Brain pericyte (primary cell): ENCODE measurements at regions not wholly inside any gene's neighbourhood (a gene's known extent, or its start where the extent isn't known, plus 50 kb on each side); places are given as distances from the start of the nearest gene placed in this dataset.

ENCODE experiments used
- DNase-seq: peaks from one replicate; pipeline ENCODE4 v3.0.0-alpha.2; 2012; ENCODE audit warnings: low read depth, low spot score

- no peak for DNase-seq
Measured at GRCh38 chr11:116166573-116167465, 606.0 kb downstream of the BUD13 start.

- no peak for DNase-seq
Measured at GRCh38 chr11:116164843-116165242, 607.9 kb downstream of the BUD13 start.

- DNase-seq = no peak
Measured at GRCh38 chr11:116162886-116163230, 609.9 kb downstream of the BUD13 start.

- no peak for DNase-seq
Measured at GRCh38 chr11:116162086-116162885, 610.5 kb downstream of the BUD13 start.

GRCh38 chr11:116148645-116149044, 624.1 kb downstream of the BUD13 start:
- DNase-seq = no peak

- DNase-seq = no peak
Measured at GRCh38 chr11:116148056-116148455, 624.7 kb downstream of the BUD13 start.

GRCh38 chr11:116145187-116145865, 627.5 kb downstream of the BUD13 start:
- no peak for DNase-seq

GRCh38 chr11:116144387-116144958, 628.3 kb downstream of the BUD13 start:
- DNase-seq = no peak

GRCh38 chr11:116138280-116138679, 634.1 kb upstream of the CADM1 start:
- DNase-seq = no peak

- DNase-seq = no peak
Measured at GRCh38 chr11:116137753-116138152, 633.5 kb upstream of the CADM1 start.

- no peak for DNase-seq
Measured at GRCh38 chr11:116136987-116137674, 632.9 kb upstream of the CADM1 start.

- DNase-seq = no peak
Measured at GRCh38 chr11:116135891-116136290, 631.7 kb upstream of the CADM1 start.

GRCh38 chr11:116134450-116134849, 630.2 kb upstream of the CADM1 start:
- no peak for DNase-seq

GRCh38 chr11:116132273-116132978, 628.2 kb upstream of the CADM1 start:
- DNase-seq = no peak

- DNase-seq = no peak
Measured at GRCh38 chr11:116130122-116130521, 625.9 kb upstream of the CADM1 start.

- DNase-seq = no peak
Measured at GRCh38 chr11:116129456-116129855, 625.2 kb upstream of the CADM1 start.

- DNase-seq = no peak
Measured at GRCh38 chr11:116126562-116126961, 622.3 kb upstream of the CADM1 start.

GRCh38 chr11:116124922-116125714, 620.9 kb upstream of the CADM1 start:
- no peak for DNase-seq

- no peak for DNase-seq
Measured at GRCh38 chr11:116123739-116124138, 619.5 kb upstream of the CADM1 start.
